ENCODE measurements at regions not wholly inside any gene's neighbourhood (a gene's known extent, or its start where the extent isn't known, plus 50 kb on each side); places are given as distances from the start of the nearest gene placed in this dataset.
"Not testable (repeated sequence)": the region's sequence is repeated elsewhere in the genome, so short reads cannot be mapped to it uniquely, and the experiment has no call there.

DNA sequence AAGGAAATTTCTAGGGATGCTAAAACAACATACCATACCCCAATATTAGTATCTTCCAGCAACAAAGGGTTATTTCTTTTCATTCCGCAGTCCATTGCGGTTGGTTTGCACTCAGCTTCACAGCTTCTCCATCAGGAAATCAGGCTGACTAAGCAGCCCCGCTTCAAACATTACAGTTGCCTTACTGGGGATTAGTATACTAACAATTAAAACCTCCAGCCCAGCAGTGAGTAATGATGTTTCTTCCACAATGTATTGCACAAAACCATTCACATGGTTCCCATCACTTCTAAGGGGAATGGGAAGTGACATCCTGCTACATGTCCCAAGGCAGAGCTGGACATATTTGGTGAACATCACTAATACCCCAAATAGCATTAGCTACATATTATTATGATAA, 1384.9 kb downstream of the CDH8 start:
- TF ChIP-seq POLR2AphosphoS5 (IDR thresholded peaks at IDR 0.05; ENCODE audit: low read depth, low read length) (no peak), SIN3A (IDR thresholded peaks at IDR 0.05; ENCODE audit: borderline replicate concordance, insufficient read depth, low read depth, low read length) (no peak), TCF7L2 (IDR thresholded peaks at IDR 0.05; ENCODE audit: low read depth, low read length) (no peak)
- TF ChIP-seq, protein P1, sequence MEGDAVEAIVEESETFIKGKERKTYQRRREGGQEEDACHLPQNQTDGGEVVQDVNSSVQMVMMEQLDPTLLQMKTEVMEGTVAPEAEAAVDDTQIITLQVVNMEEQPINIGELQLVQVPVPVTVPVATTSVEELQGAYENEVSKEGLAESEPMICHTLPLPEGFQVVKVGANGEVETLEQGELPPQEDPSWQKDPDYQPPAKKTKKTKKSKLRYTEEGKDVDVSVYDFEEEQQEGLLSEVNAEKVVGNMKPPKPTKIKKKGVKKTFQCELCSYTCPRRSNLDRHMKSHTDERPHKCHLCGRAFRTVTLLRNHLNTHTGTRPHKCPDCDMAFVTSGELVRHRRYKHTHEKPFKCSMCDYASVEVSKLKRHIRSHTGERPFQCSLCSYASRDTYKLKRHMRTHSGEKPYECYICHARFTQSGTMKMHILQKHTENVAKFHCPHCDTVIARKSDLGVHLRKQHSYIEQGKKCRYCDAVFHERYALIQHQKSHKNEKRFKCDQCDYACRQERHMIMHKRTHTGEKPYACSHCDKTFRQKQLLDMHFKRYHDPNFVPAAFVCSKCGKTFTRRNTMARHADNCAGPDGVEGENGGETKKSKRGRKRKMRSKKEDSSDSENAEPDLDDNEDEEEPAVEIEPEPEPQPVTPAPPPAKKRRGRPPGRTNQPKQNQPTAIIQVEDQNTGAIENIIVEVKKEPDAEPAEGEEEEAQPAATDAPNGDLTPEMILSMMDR (IDR thresholded peaks at IDR 0.05), result no peak
- TF ChIP-seq, protein P2, sequence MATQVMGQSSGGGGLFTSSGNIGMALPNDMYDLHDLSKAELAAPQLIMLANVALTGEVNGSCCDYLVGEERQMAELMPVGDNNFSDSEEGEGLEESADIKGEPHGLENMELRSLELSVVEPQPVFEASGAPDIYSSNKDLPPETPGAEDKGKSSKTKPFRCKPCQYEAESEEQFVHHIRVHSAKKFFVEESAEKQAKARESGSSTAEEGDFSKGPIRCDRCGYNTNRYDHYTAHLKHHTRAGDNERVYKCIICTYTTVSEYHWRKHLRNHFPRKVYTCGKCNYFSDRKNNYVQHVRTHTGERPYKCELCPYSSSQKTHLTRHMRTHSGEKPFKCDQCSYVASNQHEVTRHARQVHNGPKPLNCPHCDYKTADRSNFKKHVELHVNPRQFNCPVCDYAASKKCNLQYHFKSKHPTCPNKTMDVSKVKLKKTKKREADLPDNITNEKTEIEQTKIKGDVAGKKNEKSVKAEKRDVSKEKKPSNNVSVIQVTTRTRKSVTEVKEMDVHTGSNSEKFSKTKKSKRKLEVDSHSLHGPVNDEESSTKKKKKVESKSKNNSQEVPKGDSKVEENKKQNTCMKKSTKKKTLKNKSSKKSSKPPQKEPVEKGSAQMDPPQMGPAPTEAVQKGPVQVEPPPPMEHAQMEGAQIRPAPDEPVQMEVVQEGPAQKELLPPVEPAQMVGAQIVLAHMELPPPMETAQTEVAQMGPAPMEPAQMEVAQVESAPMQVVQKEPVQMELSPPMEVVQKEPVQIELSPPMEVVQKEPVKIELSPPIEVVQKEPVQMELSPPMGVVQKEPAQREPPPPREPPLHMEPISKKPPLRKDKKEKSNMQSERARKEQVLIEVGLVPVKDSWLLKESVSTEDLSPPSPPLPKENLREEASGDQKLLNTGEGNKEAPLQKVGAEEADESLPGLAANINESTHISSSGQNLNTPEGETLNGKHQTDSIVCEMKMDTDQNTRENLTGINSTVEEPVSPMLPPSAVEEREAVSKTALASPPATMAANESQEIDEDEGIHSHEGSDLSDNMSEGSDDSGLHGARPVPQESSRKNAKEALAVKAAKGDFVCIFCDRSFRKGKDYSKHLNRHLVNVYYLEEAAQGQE (IDR thresholded peaks at IDR 0.05; ENCODE audit: insufficient read depth in 1 of 2, low read depth in 2 of 2, low read length in 1 of 2), result no peak
- ChIA-PET POLR2A (no interaction called here), CTCF (no interaction called here)
- Histone ChIP-seq H3K27me3 (ENCODE audit: control insufficient read depth, insufficient read depth, low read length) (no peaks in the 10 kb centered on the region), H3K36me3 (ENCODE audit: control insufficient read depth, insufficient read depth, low read length) (no peaks in the 10 kb centered on the region), H3K9me3 (ENCODE audit: control insufficient read depth, insufficient read depth, low read depth, low read length) (no peaks in the 10 kb centered on the region), H3K4me3 (ENCODE audit: low read depth in 2 of 2, low read length in 2 of 2) (no peak overlapping the region), H3K27ac (ENCODE audit: low read length) (no peak overlapping the region), H3K4me1 (ENCODE audit: control insufficient read depth, insufficient read depth, low read length) (no peaks in the 10 kb centered on the region)
- no peak for DNase-seq (ENCODE audit: low read depth, low spot score)
- BruUV-seq (replicated peaks), result no TSS peak
- in situ Hi-C loops (cut with HindIII; ENCODE audit: low pct_unique_long_range_greater_than_20kb, low sequenced_read_pairs), result no loop called here
- intact Hi-C loops (cut with micrococcal nuclease; ENCODE audit: unreplicated experiment), result no loop called here
- no peak for ATAC-seq

DNA sequence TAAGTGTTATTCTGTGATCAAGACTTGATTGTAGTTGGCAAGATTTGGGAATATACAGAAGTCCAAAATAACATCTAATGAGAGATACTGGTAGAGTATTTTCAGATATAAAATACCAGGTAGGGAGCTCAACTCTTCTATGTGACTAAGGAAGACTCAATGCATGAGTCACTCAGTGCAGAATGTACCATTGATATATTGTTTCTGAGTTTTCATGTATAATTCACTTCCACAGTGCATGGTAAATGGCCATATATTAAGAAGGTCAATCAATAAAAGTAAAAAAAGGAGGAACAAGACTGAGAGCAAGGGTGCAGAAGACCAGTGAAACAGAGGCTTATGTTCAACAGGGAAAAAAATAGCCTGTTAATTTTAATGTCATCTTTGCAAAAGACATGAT, 1387.9 kb downstream of the CDH8 start:
- Histone ChIP-seq H3K4me1 (ENCODE audit: control insufficient read depth, insufficient read depth, low read length) (no peaks in the 10 kb centered on the region), H3K9me3 (ENCODE audit: control insufficient read depth, insufficient read depth, low read depth, low read length) (no peaks in the 10 kb centered on the region), H3K27ac (ENCODE audit: low read length) (no peak overlapping the region), H3K36me3 (ENCODE audit: control insufficient read depth, insufficient read depth, low read length) (no peaks in the 10 kb centered on the region), H3K27me3 (ENCODE audit: control insufficient read depth, insufficient read depth, low read length) (no peaks in the 10 kb centered on the region), H3K4me3 (ENCODE audit: low read depth in 2 of 2, low read length in 2 of 2) (no peak overlapping the region)
- ATAC-seq (no peak), DNase-seq (ENCODE audit: low read depth, low spot score) (no peak)
- in situ Hi-C loops (cut with HindIII; ENCODE audit: low pct_unique_long_range_greater_than_20kb, low sequenced_read_pairs), result no loop called here
- BruUV-seq (replicated peaks), result no TSS peak
- intact Hi-C loops (cut with micrococcal nuclease; ENCODE audit: unreplicated experiment), result no loop called here
- TF ChIP-seq, protein P2 (IDR thresholded peaks at IDR 0.05; ENCODE audit: insufficient read depth in 1 of 2, low read depth in 2 of 2, low read length in 1 of 2), result no peak
- no peak for TF ChIP-seq TCF7L2 (IDR thresholded peaks at IDR 0.05; ENCODE audit: low read depth, low read length)
- TF ChIP-seq, protein P1 (IDR thresholded peaks at IDR 0.05), result no peak
- ChIA-PET CTCF (no interaction called here), POLR2A (no interaction called here)

DNA sequence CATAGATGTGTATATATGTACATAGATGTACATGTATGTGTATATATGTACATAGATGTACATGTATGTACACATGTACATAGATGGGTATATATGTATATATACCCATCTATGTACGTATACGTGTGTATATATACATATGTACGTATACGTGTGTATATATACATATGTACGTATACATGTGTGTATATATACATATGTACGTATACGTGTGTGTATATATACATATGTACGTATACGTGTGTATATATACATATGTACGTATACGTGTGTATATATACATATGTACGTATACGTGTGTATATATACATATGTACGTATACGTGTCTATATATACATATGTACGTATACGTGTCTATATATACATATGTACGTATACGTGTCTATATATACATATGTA, 1388.8 kb downstream of the CDH8 start:
- H3K27me3 ChIP-seq (ENCODE audit: control insufficient read depth, insufficient read depth, low read length); H3K36me3 ChIP-seq (ENCODE audit: control insufficient read depth, insufficient read depth, low read length); BruUV-seq (replicated peaks); DNase-seq (ENCODE audit: low read depth, low spot score); H3K27ac ChIP-seq (ENCODE audit: low read length); CTCF ChIA-PET; ATAC-seq; intact Hi-C loops (cut with micrococcal nuclease; ENCODE audit: unreplicated experiment); H3K4me1 ChIP-seq (ENCODE audit: control insufficient read depth, insufficient read depth, low read length); H3K9me3 ChIP-seq (ENCODE audit: control insufficient read depth, insufficient read depth, low read depth, low read length); in situ Hi-C loops (cut with HindIII; ENCODE audit: low pct_unique_long_range_greater_than_20kb, low sequenced_read_pairs); POLR2A ChIA-PET; H3K4me3 ChIP-seq (ENCODE audit: low read depth in 2 of 2, low read length in 2 of 2): not testable (repeated sequence)

Data from Panc1 (cell line).